ENCODE measurements at regions not wholly inside any gene's neighbourhood (a gene's known extent, or its start where the extent isn't known, plus 50 kb on each side); places are given as distances from the start of the nearest gene placed in this dataset.

GRCh38 chr5:3033033-3033755, 281.7 kb upstream of the IRX2 start:
- TF ChIP-seq CTCF (IDR thresholded peaks at IDR 0.05) (no peak), POLR2AphosphoS5 (IDR thresholded peaks at IDR 0.05; ENCODE audit: low read depth, low read length) (no peak)

Measured in Panc1 (cell line).